ENCODE measurements at regions not wholly inside any gene's neighbourhood (a gene's known extent, or its start where the extent isn't known, plus 50 kb on each side); places are given as distances from the start of the nearest gene placed in this dataset.

- peak; percentile 1 for TF ChIP-seq CTCF (conservative IDR thresholded peaks at IDR 0.05; ENCODE audit: low read depth, low read length)
- DNase-seq (ENCODE audit: low read depth) = peak; percentile 17
Measured at GRCh38 chr9:99326112-99326916, 104.2 kb downstream of the SEC61B start.

GRCh38 chr9:99326917-99327189 lies 104.8 kb downstream of the SEC61B start:
- no peak overlapping the region for H3K4me3 ChIP-seq (ENCODE audit: low read depth, low read length)
- TF ChIP-seq CTCF (conservative IDR thresholded peaks at IDR 0.05; ENCODE audit: low read depth, low read length) = no peak
- no peak for DNase-seq (ENCODE audit: low read depth)

More at GRCh38 chr9:99326112-99326916, 104.2 kb downstream of the SEC61B start:
- H3K4me3 ChIP-seq (ENCODE audit: low read depth, low read length) = no peak overlapping the region

- TF ChIP-seq CTCF (conservative IDR thresholded peaks at IDR 0.05; ENCODE audit: low read depth, low read length) = no peak
- no peak overlapping the region for H3K4me3 ChIP-seq (ENCODE audit: low read depth, low read length)
- DNase-seq (ENCODE audit: low read depth) = no peak
Measured at GRCh38 chr9:99327667-99328066, 105.6 kb downstream of the SEC61B start.

GRCh38 chr9:99335280-99335679 lies 113.2 kb downstream of the SEC61B start:
- DNase-seq (ENCODE audit: low read depth) = no peak
- no peak for TF ChIP-seq CTCF (conservative IDR thresholded peaks at IDR 0.05; ENCODE audit: low read depth, low read length)

GRCh38 chr9:99336005-99336404 lies 113.9 kb downstream of the SEC61B start:
- no peak for DNase-seq (ENCODE audit: low read depth)
- no peak overlapping the region for H3K4me3 ChIP-seq (ENCODE audit: low read depth, low read length)
- no peak for TF ChIP-seq CTCF (conservative IDR thresholded peaks at IDR 0.05; ENCODE audit: low read depth, low read length)

More at GRCh38 chr9:99335280-99335679, 113.2 kb downstream of the SEC61B start:
- no peak overlapping the region for H3K4me3 ChIP-seq (ENCODE audit: low read depth, low read length)

- no peak for DNase-seq (ENCODE audit: low read depth)
- no peak for TF ChIP-seq CTCF (conservative IDR thresholded peaks at IDR 0.05; ENCODE audit: low read depth, low read length)
- H3K4me3 ChIP-seq (ENCODE audit: low read depth, low read length) = no peak overlapping the region
Measured at GRCh38 chr9:99336531-99336930, 114.4 kb downstream of the SEC61B start.

GRCh38 chr9:99340281-99340680 lies 118.2 kb downstream of the SEC61B start:
- no peak for TF ChIP-seq CTCF (conservative IDR thresholded peaks at IDR 0.05; ENCODE audit: low read depth, low read length)
- no peak overlapping the region for H3K4me3 ChIP-seq (ENCODE audit: low read depth, low read length)
- DNase-seq (ENCODE audit: low read depth) = no peak
